DMS79 treated with DMSO at 0.1 percent for 48 hours (cell line): ENCODE measurements at regions not wholly inside any gene's neighbourhood (a gene's known extent, or its start where the extent isn't known, plus 50 kb on each side); places are given as distances from the start of the nearest gene placed in this dataset.

Experiments used
- DNase-seq: peaks from one replicate; lab custom pipeline; 2025; lab: John Stamatoyannopoulos, UW

DNA sequence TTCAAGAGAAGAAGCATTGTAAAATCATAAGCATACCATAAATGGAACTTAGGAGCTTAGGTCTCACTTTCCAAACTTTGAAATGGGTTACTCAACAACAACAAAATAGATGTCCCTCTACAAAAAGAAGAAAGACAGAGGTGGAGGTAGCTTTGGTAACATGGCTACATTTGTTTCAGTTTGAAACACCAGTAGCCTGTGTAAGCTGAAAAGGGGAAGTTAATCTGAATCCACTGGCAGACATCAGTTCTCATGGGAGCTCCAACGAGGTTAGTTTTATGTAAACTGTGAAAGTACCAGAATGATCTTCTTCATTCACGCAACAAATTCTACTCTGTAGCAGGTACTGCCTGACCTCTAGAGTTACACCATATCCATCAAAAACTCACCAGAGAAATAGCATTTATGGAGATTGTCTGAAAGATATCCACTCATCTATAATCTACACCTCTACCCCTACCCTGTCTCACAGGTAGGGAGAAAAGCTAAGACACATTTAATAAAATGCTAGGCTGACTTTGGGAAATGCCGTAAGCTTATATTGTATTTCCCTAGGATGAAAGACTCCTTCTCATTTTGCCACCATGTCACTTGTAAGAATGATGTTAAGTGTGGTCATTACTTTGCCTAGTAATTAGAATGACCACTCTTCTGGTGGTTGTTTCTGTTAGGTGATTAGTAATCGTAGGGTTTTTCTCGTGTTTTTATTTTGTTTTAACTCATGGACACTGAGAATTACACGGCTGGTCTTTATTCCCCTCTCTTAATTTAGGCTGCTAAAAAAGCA is 224.1 kb downstream of the ASCL1 start:
- no peak for DNase-seq

- DNase-seq, result no peak
Observed at GRCh38 chr12:103182299-103182698, 224.8 kb downstream of the ASCL1 start.

GRCh38 chr12:103196467-103196866 is 239.0 kb downstream of the ASCL1 start:
- DNase-seq, result no peak

DNA sequence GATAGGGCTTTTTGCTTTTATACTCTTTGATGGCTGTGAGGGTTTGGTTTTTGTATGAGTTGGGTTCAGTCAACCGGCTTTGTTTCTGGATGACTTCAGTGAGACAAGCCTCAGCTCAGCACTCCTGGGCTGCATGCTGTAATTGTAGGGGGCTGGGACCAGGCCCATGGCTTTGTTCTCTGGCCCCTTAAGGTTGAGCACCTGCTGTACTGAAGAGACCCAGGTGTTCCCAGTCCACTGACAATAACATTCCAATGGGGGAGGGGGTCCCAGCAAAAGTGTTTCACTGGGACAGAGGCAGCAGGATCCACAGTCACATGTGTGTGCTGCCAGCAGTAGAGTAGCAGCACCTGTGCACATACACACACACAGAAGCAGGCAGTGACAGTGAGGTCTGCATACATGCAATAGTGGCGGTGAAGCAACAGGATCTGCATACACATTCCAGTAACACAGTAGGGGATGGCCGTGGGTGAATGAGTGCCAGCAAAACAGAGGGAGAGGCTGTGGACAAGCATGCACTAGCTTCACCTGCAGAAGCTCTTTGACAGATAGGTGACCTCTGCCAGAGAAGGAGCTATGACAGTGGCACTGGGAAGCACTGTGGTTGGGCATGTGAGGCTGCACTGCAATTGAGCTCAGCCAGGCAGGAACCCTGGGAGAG is 240.4 kb downstream of the ASCL1 start:
- no peak for DNase-seq

- DNase-seq, result no peak
Observed at GRCh38 chr12:103198499-103198898, 241.0 kb downstream of the ASCL1 start.

DNA sequence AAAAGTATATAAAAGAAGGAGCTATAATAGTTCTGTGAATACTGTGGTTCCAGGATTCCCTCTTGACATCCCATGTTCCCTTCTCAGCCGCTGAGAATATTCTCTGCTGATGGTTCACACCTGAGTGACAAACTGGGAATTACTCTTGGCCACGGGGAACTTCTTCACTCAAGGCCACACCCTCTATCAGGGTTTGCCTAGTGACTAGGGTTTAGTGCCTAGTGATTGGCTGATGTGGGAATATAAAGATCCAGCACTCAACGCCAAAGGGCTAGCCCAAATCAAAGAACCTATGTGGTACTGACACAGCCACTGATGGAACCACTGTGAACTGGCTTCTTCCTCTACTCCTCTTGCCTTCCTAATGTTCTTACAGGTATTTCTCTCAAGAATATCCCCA is 248.4 kb downstream of the ASCL1 start:
- DNase-seq, result no peak

DNA sequence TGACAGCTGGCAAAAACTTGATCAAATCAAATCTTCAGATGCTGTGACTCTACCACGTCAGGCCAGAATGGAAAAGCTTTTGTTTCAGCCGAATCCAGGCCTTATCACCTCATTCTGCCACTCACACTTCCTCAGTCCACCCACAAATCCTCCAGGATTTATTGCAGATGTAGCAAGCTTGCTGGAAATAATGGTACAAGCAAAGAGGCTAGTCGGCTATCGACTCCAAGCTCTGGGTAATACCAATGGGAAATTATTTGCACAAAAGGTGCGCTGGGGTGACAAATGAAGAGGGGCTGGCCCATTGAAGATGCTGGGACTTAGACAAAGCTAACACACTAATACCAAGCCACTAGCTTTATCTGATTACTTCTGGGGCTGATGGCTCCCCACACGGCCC is 250.5 kb downstream of the ASCL1 start:
- peak; percentile 27 for DNase-seq

- DNase-seq, result peak; percentile 99
Observed at GRCh38 chr12:103241184-103241583, 254.6 kb downstream of the C12orf42 start.

GRCh38 chr12:103244596-103244995 is 251.2 kb downstream of the C12orf42 start:
- no peak for DNase-seq

DNA sequence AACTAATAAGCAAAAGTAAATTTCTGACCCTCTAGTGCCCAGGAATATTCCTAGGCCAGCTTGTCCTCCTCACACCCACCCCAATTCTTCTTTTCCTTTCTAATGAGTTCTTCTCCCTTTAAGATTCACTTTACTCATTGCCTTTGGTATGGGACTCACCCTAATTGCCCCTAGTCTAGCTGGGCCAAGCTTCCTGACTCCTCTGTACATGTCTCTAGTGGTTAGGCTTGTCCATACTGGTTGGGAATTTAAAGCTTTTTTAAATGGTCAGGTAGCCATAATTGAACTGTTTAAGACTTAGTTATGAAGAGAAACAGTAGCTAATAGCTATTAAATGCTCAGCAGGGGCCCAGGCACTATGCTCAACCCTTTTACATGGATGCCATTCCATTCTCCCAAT is 248.2 kb downstream of the C12orf42 start:
- no peak for DNase-seq

DNA sequence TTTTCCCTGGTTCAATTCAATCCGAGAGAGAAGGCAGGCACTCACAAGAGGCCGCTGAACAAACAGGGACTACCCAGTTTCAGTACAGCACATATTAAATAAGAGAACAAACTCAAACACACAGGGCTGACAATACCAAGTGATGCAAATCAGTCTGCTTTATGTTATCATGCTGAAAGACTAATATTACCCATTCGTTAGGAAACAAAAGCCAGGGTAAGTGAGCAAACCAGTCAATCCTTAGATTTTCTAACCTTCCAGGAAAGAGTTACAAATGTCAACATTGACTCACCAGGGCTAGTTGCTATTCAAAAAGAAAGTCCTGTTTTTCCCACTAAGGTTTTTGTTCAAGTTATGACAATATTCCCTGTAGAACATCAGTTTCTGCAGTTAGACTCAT is 246.2 kb downstream of the C12orf42 start:
- DNase-seq, result peak; percentile 41

- no peak for DNase-seq
Observed at GRCh38 chr12:103250487-103250886, 245.3 kb downstream of the C12orf42 start.
